ENCODE measurements at regions not wholly inside any gene's neighbourhood (a gene's known extent, or its start where the extent isn't known, plus 50 kb on each side); places are given as distances from the start of the nearest gene placed in this dataset.

- ATAC-seq (ENCODE audit: insufficient number of reproducible peaks, low FRiP score, low read depth), result no peak
- H3K9me3 ChIP-seq, result no peaks in the 10 kb centered on the region
- no peaks in the 10 kb centered on the region for H3K4me1 ChIP-seq (ENCODE audit: control insufficient read depth in 1 of 2, low read depth in 2 of 2)
- H3K36me3 ChIP-seq, result no peaks in the 10 kb centered on the region
- TF ChIP-seq, protein P1, sequence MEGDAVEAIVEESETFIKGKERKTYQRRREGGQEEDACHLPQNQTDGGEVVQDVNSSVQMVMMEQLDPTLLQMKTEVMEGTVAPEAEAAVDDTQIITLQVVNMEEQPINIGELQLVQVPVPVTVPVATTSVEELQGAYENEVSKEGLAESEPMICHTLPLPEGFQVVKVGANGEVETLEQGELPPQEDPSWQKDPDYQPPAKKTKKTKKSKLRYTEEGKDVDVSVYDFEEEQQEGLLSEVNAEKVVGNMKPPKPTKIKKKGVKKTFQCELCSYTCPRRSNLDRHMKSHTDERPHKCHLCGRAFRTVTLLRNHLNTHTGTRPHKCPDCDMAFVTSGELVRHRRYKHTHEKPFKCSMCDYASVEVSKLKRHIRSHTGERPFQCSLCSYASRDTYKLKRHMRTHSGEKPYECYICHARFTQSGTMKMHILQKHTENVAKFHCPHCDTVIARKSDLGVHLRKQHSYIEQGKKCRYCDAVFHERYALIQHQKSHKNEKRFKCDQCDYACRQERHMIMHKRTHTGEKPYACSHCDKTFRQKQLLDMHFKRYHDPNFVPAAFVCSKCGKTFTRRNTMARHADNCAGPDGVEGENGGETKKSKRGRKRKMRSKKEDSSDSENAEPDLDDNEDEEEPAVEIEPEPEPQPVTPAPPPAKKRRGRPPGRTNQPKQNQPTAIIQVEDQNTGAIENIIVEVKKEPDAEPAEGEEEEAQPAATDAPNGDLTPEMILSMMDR (IDR thresholded peaks at IDR 0.05), result no peak
- no peak for DNase-seq (ENCODE audit: low spot score)
- H3K27me3 ChIP-seq (replicated peaks; ENCODE audit: insufficient read depth), result no peaks in the 10 kb centered on the region
- no peak overlapping the region for H3K27ac ChIP-seq
- H3K4me3 ChIP-seq, result no peak overlapping the region
Observed at GRCh38 chr20:4375881-4376280, 126.8 kb upstream of the ADRA1D start.

DNA sequence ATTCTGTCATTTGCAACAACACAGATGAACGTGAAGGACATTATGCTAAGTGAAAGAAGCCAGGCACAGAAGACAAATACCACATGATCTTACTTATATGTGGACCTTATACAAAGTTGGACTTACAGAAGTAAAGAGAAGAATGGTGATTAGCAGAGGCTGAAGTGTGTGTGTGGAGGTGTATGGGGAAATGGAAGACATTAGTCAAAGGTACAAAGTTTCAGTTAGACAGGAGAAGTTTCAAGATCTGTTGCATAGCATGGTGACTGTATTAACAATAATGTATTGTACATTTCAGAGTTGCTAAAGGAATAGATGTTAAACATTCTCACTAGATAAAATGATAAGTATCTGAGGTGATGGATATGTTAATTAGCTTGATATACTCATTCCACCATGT lies 124.4 kb upstream of the ADRA1D start:
- ATAC-seq (ENCODE audit: insufficient number of reproducible peaks, low FRiP score, low read depth), result no peak
- H3K4me1 ChIP-seq (ENCODE audit: control insufficient read depth in 1 of 2, low read depth in 2 of 2), result no peaks in the 10 kb centered on the region
- TF ChIP-seq, protein P1 (IDR thresholded peaks at IDR 0.05), result no peak
- H3K4me3 ChIP-seq, result no peak overlapping the region
- no peak for DNase-seq (ENCODE audit: low spot score)
- no peak overlapping the region for H3K27ac ChIP-seq
- H3K27me3 ChIP-seq (replicated peaks; ENCODE audit: insufficient read depth), result no peaks in the 10 kb centered on the region
- H3K36me3 ChIP-seq, result no peaks in the 10 kb centered on the region
- H3K9me3 ChIP-seq, result no peaks in the 10 kb centered on the region

GRCh38 chr20:4371623-4372251 lies 122.7 kb upstream of the ADRA1D start:
- TF ChIP-seq, protein P1 (IDR thresholded peaks at IDR 0.05), result no peak
- no peak for ATAC-seq (ENCODE audit: insufficient number of reproducible peaks, low FRiP score, low read depth)
- H3K9me3 ChIP-seq, result no peaks in the 10 kb centered on the region

GRCh38 chr20:4370851-4371250 lies 121.8 kb upstream of the ADRA1D start:
- no peak overlapping the region for H3K4me3 ChIP-seq
- ATAC-seq (ENCODE audit: insufficient number of reproducible peaks, low FRiP score, low read depth), result no peak

More at GRCh38 chr20:4371623-4372251, 122.7 kb upstream of the ADRA1D start:
- Histone ChIP-seq H3K27ac (no peak overlapping the region), H3K27me3 (replicated peaks; ENCODE audit: insufficient read depth) (no peaks in the 10 kb centered on the region), H3K36me3 (no peaks in the 10 kb centered on the region), H3K4me3 (no peak overlapping the region), H3K4me1 (ENCODE audit: control insufficient read depth in 1 of 2, low read depth in 2 of 2) (no peaks in the 10 kb centered on the region)
- DNase-seq (ENCODE audit: low spot score), result no peak

GRCh38 chr20:4369798-4370124 lies 120.7 kb upstream of the ADRA1D start:
- TF ChIP-seq, protein P1 (IDR thresholded peaks at IDR 0.05), result no peak
- no peak overlapping the region for H3K4me3 ChIP-seq
- no peak for DNase-seq (ENCODE audit: low spot score)
- no peaks in the 10 kb centered on the region for H3K36me3 ChIP-seq
- no peaks in the 10 kb centered on the region for H3K4me1 ChIP-seq (ENCODE audit: control insufficient read depth in 1 of 2, low read depth in 2 of 2)
- H3K27ac ChIP-seq, result no peak overlapping the region
- H3K27me3 ChIP-seq (replicated peaks; ENCODE audit: insufficient read depth), result no peaks in the 10 kb centered on the region
- no peaks in the 10 kb centered on the region for H3K9me3 ChIP-seq
- ATAC-seq (ENCODE audit: insufficient number of reproducible peaks, low FRiP score, low read depth), result no peak

More at GRCh38 chr20:4370851-4371250, 121.8 kb upstream of the ADRA1D start:
- Histone ChIP-seq H3K9me3 (no peaks in the 10 kb centered on the region), H3K27me3 (replicated peaks; ENCODE audit: insufficient read depth) (no peaks in the 10 kb centered on the region), H3K4me1 (ENCODE audit: control insufficient read depth in 1 of 2, low read depth in 2 of 2) (no peaks in the 10 kb centered on the region), H3K27ac (no peak overlapping the region), H3K36me3 (no peaks in the 10 kb centered on the region)
- DNase-seq (ENCODE audit: low spot score), result no peak
- TF ChIP-seq, protein P1 (IDR thresholded peaks at IDR 0.05), result no peak

Data from thoracic aorta (tissue), 2 donors.